Body of pancreas (tissue), 4 donors: ENCODE measurements at regions not wholly inside any gene's neighbourhood (a gene's known extent, or its start where the extent isn't known, plus 50 kb on each side); places are given as distances from the start of the nearest gene placed in this dataset.

ENCODE experiments used
- ATAC-seq: fragments of 150-250 bp; one replicate; pipeline ENCODE4 v1.9.1; 2016
- DNase-seq, 4 donors: peaks; one replicate each; pipeline ENCODE4 v3.0.0-alpha.2; 2019
- H3K27ac ChIP-seq, 4 donors: fragments of 200-600 bp; sonication (generic); 1 replicate in 3 of 4; 2 replicates in 1 of 4; pipeline versions ENCODE4 v1.5.1 to v1.6.1; 2016 to 2019; ENCODE audit warnings: mild to moderate bottlenecking in 1 of 4, mixed read lengths in 1 of 4, moderate library complexity in 1 of 4
- H3K27me3 ChIP-seq, 2 donors: fragments of 200-600 bp; sonication (generic); one replicate each; pipeline ENCODE4 v1.6.0; 2016; ENCODE audit warnings: mild to moderate bottlenecking in 1 of 2
- H3K36me3 ChIP-seq, 2 donors: fragments of 200-600 bp; sonication (generic); replicated peaks in 1 of 2; 2 replicates each; pipeline ENCODE4 v1.5.1; 2016; ENCODE audit warnings: low read depth in 2 of 2; ENCODE audit not compliant: insufficient read depth in 1 of 2
- H3K4me1 ChIP-seq: fragments of 200-600 bp; sonication (generic); one replicate; pipeline ENCODE4 v1.6.0; 2016
- H3K4me3 ChIP-seq, 2 donors: fragments of 200-600 bp; sonication (generic); 1 replicate in 1 of 2; 2 replicates in 1 of 2; pipeline ENCODE4 v1.5.1; 2016 to 2019
- H3K9me3 ChIP-seq, 3 donors: fragments of 200-600 bp; sonication (generic); 1 replicate in 2 of 3; 2 replicates in 1 of 3; pipeline ENCODE4 v1.5.1; 2016
- CTCF ChIP-seq, 7 experiments: fragments of 450-650 bp in 4 of 7; fragments of 200-600 bp in 3 of 7; sonication (generic) in 3 of 7; IDR thresholded peaks; one replicate each; pipeline ENCODE4 v1.5.1; 2016 to 2019; ENCODE audit warnings: antibody characterized with exemption in 7 of 7
- POLR2A ChIP-seq, 3 donors: fragments of 450-650 bp; IDR thresholded peaks; one replicate each; pipeline ENCODE4 v1.6.1; 2016; ENCODE audit warnings: antibody characterized with exemption in 3 of 3, mild to moderate bottlenecking in 2 of 3
- WGBS, 2 donors: methylation state at CpG; one replicate each; pipeline ENCODE4 v1.1.5; 2017; 5-methylcytosine and 5-hydroxymethylcytosine counted together
- intact Hi-C: fragments of 100-400 bp; cut with DNase I; formaldehyde crosslinking; loops from one replicate; pipeline ENCODE4 v1.15.1; 2023

DNA sequence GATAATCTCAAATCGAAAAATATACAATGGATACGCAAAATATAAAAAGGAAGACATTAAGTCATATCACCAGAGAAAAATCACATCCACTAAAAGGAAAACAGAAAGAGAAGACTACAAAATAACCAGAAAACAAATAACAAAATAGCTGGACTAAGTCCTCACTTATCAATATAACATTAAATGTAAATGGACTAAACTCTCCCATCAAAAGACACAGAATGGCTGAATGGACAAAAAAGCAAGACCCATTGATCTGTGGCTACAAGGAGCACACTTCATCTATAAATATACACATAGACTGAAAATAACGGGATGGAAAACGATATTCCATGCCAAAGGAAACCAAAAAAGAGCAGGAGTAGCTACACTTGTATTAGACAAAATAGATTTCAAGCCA lies 161.0 kb upstream of the PRKD1 start:
- no peak for DNase-seq
- Histone ChIP-seq H3K4me1 (no peaks in the 10 kb centered on the region), H3K27me3 (no peaks in the 10 kb centered on the region), H3K4me3 (no peak overlapping the region), H3K36me3 (no peaks in the 10 kb centered on the region), H3K9me3 (peaks cover 0 to 12% (median 0%) of the 10 kb centered on the region in 3 donors), H3K27ac (no peak overlapping the region)
- TF ChIP-seq CTCF (IDR thresholded peaks at IDR 0.05) (no peak), POLR2A (IDR thresholded peaks at IDR 0.05) (no peak)
- intact Hi-C loops: no loop called here
- WGBS, 2 donors: 57 to 60% methylated on average over 4 of the region's 4 CpGs
- ATAC-seq: no peak

DNA sequence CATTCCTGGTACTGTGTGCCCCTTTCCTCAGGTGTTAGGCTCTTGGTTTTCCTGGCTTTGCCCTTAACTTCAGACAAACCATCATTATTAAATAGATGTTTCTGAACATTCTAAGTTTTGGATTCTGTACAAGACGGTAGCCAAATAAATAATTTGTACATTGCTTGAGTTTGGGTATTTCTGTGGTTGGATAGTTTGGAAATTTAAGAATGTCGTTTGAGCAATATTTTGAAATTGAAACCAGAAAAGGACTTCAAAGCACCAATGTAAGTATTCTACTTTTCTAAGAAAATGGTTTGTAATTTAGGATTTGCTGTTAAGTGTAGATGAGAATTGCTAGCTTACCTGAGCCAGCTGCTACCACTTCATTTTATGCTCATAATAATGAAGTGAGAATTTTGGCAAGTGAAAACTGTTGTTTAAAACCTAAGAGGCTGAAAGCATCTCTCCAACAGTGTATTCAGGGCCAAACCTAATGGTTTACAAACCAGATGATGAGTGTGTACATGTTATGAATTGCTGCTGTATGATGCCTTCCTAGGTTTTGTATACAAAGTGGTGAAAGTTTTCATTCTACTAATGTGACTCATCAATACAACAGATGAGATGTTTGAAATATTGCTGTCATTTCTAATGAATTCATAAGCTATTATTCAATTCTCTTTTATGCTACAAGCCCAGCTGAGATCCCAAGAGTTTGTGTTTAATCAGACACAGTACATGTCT lies 181.5 kb upstream of the PRKD1 start:
- no peaks in the 10 kb centered on the region for H3K9me3 ChIP-seq
- no peaks in the 10 kb centered on the region for H3K27me3 ChIP-seq
- no peak overlapping the region for H3K4me3 ChIP-seq
- no peak for DNase-seq
- H3K36me3 ChIP-seq: no peaks in the 10 kb centered on the region
- TF ChIP-seq CTCF (IDR thresholded peaks at IDR 0.05): no peak
- TF ChIP-seq POLR2A (IDR thresholded peaks at IDR 0.05): no peak
- no peaks in the 10 kb centered on the region for H3K4me1 ChIP-seq
- no peak overlapping the region for H3K27ac ChIP-seq
- no peak for ATAC-seq
- intact Hi-C loops: no loop called here
- WGBS, 2 donors: 63 to 68% methylated on average over 2 of the region's 2 CpGs

GRCh38 chr14:30114051-30114450 lies 186.4 kb upstream of the PRKD1 start:
- no peak overlapping the region for H3K4me3 ChIP-seq
- H3K27ac ChIP-seq: no peak overlapping the region
- intact Hi-C loops: no loop called here
- no peak for TF ChIP-seq CTCF (IDR thresholded peaks at IDR 0.05)
- no peaks in the 10 kb centered on the region for H3K9me3 ChIP-seq
- ATAC-seq (no peak), DNase-seq (no peak)
- no peaks in the 10 kb centered on the region for H3K27me3 ChIP-seq
- H3K36me3 ChIP-seq: no peaks in the 10 kb centered on the region
- no peaks in the 10 kb centered on the region for H3K4me1 ChIP-seq

DNA sequence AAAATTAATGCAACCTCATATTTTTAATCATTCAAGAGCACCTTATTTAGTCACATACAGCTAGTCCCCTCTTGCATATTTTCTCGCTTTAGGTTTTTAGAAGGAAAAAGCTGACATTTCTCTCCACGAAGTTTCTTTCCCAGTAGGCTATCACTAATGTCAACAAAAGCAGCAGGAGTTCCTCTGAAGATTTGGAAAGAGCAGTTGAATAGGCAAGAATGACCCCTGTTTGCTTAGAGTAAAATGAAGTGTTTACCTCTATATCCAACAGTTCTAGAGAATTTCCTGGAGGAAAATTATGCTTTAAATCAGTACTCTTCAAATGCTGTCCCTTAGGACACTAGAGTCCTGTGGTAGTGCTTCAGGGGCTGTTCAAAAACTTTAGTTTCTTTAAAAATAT lies 188.1 kb upstream of the PRKD1 start:
- H3K4me1 ChIP-seq: no peaks in the 10 kb centered on the region
- no peak for TF ChIP-seq CTCF (IDR thresholded peaks at IDR 0.05)
- TF ChIP-seq POLR2A (IDR thresholded peaks at IDR 0.05): no peak
- intact Hi-C loops: no loop called here
- WGBS, 2 donors: 18 to 31% methylated on average over 2 of the region's 2 CpGs
- ATAC-seq: no peak
- H3K4me3 ChIP-seq: no peak overlapping the region
- no peak overlapping the region for H3K27ac ChIP-seq
- no peak for DNase-seq
- no peaks in the 10 kb centered on the region for H3K9me3 ChIP-seq
- H3K27me3 ChIP-seq: no peaks in the 10 kb centered on the region
- H3K36me3 ChIP-seq: no peaks in the 10 kb centered on the region

DNA sequence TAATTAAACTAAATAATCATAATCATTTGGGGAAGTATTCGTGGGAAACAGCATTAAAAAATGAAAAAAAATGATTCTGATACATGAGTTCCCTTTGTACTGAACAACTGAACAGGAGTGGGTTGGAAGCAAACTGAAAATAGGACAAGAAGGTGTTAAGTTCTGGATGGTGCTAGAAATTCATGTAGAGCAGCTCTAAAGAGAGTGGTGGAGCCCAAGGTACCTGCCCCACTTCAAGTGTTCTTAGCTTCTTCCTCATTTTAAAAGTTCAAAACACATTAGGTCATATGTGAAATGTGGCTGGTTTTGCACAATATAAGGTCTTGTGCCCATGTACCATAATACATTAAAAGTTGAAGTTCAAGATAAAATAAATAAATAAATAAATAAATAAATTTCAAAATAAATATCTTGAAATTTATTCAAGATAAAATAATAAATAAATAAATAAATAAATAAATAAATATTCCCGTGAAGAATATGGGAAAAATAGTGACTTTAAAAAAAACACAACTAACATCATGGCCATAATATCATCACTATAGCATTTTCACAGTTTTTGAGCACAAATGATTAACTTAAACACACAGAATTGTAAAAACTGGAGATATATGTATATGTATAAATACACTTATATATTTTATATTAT lies 191.5 kb upstream of the PRKD1 start:
- H3K4me1 ChIP-seq: no peaks in the 10 kb centered on the region
- no peak overlapping the region for H3K4me3 ChIP-seq
- H3K27me3 ChIP-seq: no peaks in the 10 kb centered on the region
- ATAC-seq (no peak), DNase-seq (no peak)
- no peaks in the 10 kb centered on the region for H3K9me3 ChIP-seq
- 60% methylated on average over 2 of the region's 2 CpGs for WGBS, 2 donors
- intact Hi-C loops: no loop called here
- TF ChIP-seq CTCF (IDR thresholded peaks at IDR 0.05): no peak
- no peak for TF ChIP-seq POLR2A (IDR thresholded peaks at IDR 0.05)
- H3K36me3 ChIP-seq: no peaks in the 10 kb centered on the region
- H3K27ac ChIP-seq: no peak overlapping the region
